GM12872 (cell line): ENCODE measurements at regions not wholly inside any gene's neighbourhood (a gene's known extent, or its start where the extent isn't known, plus 50 kb on each side); places are given as distances from the start of the nearest gene placed in this dataset.

Source experiments
- TF ChIP-seq, protein P1 (sequence below): IDR thresholded peaks from 3 replicates; pipeline ENCODE4 v1.5.1; 2011; ENCODE audit warnings: low read depth, mild to moderate bottlenecking, low read length, moderate library complexity; ENCODE audit not compliant: insufficient read depth

DNA sequence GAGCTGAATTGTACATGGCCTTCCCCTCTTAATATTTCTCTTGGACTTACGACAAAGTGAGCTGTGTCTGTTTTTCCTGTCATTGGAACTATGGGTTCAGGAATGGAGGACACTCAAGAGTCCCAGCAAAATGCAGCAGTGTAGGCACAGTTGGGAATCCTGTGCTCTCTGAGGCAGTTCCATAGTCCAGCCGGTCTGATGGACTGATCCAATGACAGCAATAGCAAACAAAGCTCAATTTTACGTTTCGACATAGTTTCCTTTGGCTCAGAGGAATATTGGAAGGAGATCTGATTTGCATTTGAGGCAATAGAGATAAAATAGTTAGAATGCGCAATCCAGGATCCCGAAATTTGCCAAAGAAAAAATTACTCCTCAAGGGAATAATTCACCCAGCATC lies 276.9 kb upstream of the CNTN3 start:
- TF ChIP-seq, protein P1, sequence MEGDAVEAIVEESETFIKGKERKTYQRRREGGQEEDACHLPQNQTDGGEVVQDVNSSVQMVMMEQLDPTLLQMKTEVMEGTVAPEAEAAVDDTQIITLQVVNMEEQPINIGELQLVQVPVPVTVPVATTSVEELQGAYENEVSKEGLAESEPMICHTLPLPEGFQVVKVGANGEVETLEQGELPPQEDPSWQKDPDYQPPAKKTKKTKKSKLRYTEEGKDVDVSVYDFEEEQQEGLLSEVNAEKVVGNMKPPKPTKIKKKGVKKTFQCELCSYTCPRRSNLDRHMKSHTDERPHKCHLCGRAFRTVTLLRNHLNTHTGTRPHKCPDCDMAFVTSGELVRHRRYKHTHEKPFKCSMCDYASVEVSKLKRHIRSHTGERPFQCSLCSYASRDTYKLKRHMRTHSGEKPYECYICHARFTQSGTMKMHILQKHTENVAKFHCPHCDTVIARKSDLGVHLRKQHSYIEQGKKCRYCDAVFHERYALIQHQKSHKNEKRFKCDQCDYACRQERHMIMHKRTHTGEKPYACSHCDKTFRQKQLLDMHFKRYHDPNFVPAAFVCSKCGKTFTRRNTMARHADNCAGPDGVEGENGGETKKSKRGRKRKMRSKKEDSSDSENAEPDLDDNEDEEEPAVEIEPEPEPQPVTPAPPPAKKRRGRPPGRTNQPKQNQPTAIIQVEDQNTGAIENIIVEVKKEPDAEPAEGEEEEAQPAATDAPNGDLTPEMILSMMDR: no peak

DNA sequence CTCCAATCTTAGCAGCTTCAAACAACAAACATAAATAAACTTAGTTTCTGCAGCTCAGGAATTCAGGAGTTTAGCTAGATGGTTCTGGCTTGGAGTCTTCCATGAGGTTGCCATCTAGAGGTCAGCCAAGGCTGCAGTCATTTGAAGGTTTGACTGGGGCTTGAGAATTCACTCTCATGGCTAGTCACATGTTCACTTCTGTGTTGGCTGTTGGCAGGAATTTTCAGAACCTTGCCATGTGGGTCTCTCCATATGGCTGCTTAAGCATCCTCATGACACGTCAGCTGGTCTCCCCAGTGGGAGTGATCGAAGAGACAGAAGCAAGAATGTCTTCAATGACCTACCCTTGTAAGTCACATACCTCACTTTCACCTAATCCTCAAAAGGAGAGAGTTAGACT lies 269.2 kb upstream of the CNTN3 start:
- TF ChIP-seq, protein P1: 0 out of 3 replicates have a peak, but pooled peaks have one; percentile 14

DNA sequence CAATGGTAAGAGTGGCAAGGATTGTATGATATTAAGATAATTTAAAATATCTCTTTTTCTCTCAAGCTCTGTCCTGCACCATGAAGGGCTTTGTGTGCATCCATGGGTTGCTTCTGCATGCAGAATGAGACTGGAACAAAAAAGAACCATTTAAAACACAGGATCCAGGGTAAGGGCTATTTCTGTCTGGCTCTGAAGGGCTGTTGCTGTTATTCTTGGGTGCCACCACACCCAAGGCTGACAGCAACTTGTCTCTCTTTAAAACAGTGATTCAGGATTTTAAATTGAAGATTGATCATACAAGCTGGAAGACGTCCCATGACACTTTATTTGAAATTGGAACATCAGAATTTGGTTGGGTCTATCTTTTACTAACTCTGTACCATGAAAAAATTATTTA lies 268.8 kb upstream of the CNTN3 start:
- TF ChIP-seq, protein P1: no peak

DNA sequence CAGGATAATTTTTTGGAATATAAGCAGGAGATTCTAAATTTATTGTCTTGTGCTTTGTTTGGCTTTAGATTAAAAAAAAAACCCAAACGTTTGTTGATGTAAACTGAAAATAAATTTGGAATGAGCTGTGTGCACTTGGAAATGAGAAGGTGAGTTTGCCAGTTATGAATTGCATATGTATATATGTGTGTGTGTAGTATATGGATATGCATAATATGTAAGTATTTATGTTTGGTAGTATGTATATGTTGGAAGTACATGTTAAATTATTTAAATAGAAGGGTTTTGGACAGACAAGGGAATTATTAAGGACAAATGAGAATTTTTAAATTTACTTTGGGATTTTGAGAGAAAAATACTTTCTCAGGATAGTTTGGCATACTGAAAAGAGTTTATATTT lies 265.8 kb upstream of the CNTN3 start:
- TF ChIP-seq, protein P1: no peak

- TF ChIP-seq, protein P1: no peak
Observed at GRCh38 chr3:74866357-74867030, 252.0 kb upstream of the CNTN3 start.

GRCh38 chr3:74862476-74862875 lies 248.0 kb upstream of the CNTN3 start:
- TF ChIP-seq, protein P1: no peak

DNA sequence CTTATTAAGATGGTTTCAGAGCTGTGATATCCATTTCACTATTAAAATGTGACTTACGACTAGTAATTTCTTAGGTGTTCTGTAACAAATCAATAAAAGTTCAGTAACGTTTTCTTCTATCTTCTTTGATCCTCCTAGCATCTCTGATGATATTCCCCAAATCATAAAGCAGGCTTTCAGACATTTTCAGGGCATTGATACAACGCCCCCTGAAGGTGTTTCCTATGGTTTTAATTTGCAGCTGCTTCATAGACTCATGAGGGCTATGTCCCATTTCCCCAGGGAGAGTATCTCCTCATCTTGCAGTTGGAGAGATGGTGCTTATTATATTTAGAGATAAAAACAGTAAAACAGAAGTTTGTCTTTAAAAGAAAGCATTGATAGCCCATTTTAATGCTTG lies 246.8 kb upstream of the CNTN3 start:
- TF ChIP-seq, protein P1: no peak
